ENCODE measurements at regions not wholly inside any gene's neighbourhood (a gene's known extent, or its start where the extent isn't known, plus 50 kb on each side); places are given as distances from the start of the nearest gene placed in this dataset.

- DNase-seq (ENCODE audit: low read depth): no peak
Measured at GRCh38 chr6:156376091-156376490, 401.1 kb upstream of the ARID1B start.

GRCh38 chr6:156359912-156360311 lies 417.3 kb upstream of the ARID1B start:
- no peak for DNase-seq (ENCODE audit: low read depth)

GRCh38 chr6:156352861-156353260 lies 424.3 kb upstream of the ARID1B start:
- DNase-seq (ENCODE audit: low read depth): no peak

- no peak for DNase-seq (ENCODE audit: low read depth)
Measured at GRCh38 chr6:156351346-156351966, 425.7 kb upstream of the ARID1B start.

GRCh38 chr6:156350337-156350736 lies 426.8 kb upstream of the ARID1B start:
- no peak for DNase-seq (ENCODE audit: low read depth)

- no peak for DNase-seq (ENCODE audit: low read depth)
Measured at GRCh38 chr6:156348849-156349248, 428.3 kb upstream of the ARID1B start.

- DNase-seq (ENCODE audit: low read depth): no peak
Measured at GRCh38 chr6:156348424-156348823, 428.8 kb upstream of the ARID1B start.

GRCh38 chr6:156347656-156348055 lies 429.5 kb upstream of the ARID1B start:
- no peak for DNase-seq (ENCODE audit: low read depth)

- no peak for DNase-seq (ENCODE audit: low read depth)
Measured at GRCh38 chr6:156347246-156347645, 429.9 kb upstream of the ARID1B start.

GRCh38 chr6:156345700-156346099 lies 431.5 kb upstream of the ARID1B start:
- no peak for DNase-seq (ENCODE audit: low read depth)

GRCh38 chr6:156344491-156344890 lies 432.7 kb upstream of the ARID1B start:
- DNase-seq (ENCODE audit: low read depth): no peak

GRCh38 chr6:156337801-156338200 lies 439.4 kb upstream of the ARID1B start:
- DNase-seq (ENCODE audit: low read depth): no peak

GRCh38 chr6:156336733-156337132 lies 440.4 kb upstream of the ARID1B start:
- no peak for DNase-seq (ENCODE audit: low read depth)

- DNase-seq (ENCODE audit: low read depth): no peak
Measured at GRCh38 chr6:156336089-156336488, 441.1 kb upstream of the ARID1B start.

- DNase-seq (ENCODE audit: low read depth): no peak
Measured at GRCh38 chr6:156334966-156335365, 442.2 kb upstream of the ARID1B start.

- no peak for DNase-seq (ENCODE audit: low read depth)
Measured at GRCh38 chr6:156319707-156320106, 457.5 kb upstream of the ARID1B start.

- DNase-seq (ENCODE audit: low read depth): no peak
Measured at GRCh38 chr6:156316583-156317125, 460.5 kb upstream of the ARID1B start.

GRCh38 chr6:156315146-156315545 lies 462.0 kb upstream of the ARID1B start:
- no peak for DNase-seq (ENCODE audit: low read depth)

GRCh38 chr6:156313037-156313436 lies 464.1 kb upstream of the ARID1B start:
- no peak for DNase-seq (ENCODE audit: low read depth)

- DNase-seq (ENCODE audit: low read depth): no peak
Measured at GRCh38 chr6:156311291-156311690, 465.9 kb upstream of the ARID1B start.

GRCh38 chr6:156310701-156311100 lies 466.5 kb upstream of the ARID1B start:
- no peak for DNase-seq (ENCODE audit: low read depth)

GRCh38 chr6:156309017-156309416 lies 468.2 kb upstream of the ARID1B start:
- no peak for DNase-seq (ENCODE audit: low read depth)

- no peak for DNase-seq (ENCODE audit: low read depth)
Measured at GRCh38 chr6:156308604-156309003, 468.6 kb upstream of the ARID1B start.

- DNase-seq (ENCODE audit: low read depth): no peak
Measured at GRCh38 chr6:156306531-156306930, 470.6 kb upstream of the ARID1B start.
